Stimulated activated CD4-positive, alpha-beta T cell treated with anti-CD3 and anti-CD28 coated beads, Interleukin-1b, Interleukin-23, amount 100 ng/mL, for 48 hours (primary cell): ENCODE measurements at regions not wholly inside any gene's neighbourhood (a gene's known extent, or its start where the extent isn't known, plus 50 kb on each side); places are given as distances from the start of the nearest gene placed in this dataset.
"Not testable (repeated sequence)": the region's sequence is repeated elsewhere in the genome, so short reads cannot be mapped to it uniquely, and the experiment has no call there.

Source experiments
- DNase-seq: peaks from one replicate; pipeline ENCODE4 v3.0.0-alpha.2; 2020

DNA sequence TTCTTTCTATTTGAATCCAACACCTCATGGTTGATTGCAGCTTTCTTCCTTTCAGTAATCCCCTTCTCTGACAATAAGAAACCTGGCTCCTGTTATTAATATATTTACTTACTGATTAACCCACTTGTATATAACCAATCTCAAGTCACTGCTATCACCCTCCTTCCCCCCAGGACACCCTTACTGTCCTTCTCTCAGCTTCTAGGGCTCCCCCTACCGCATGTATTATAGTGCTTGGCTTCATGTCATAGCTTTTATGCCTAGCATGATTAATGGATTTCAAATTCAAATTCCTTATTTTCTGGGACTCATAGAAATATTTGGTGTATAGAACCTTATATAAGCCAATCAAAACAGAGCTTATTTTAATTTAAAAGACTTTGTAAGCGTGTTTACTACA, 75.7 kb upstream of the BNIP2 start:
- DNase-seq = no peak

GRCh38 chr15:59762558-59762957, 73.4 kb upstream of the BNIP2 start:
- DNase-seq = no peak

DNA sequence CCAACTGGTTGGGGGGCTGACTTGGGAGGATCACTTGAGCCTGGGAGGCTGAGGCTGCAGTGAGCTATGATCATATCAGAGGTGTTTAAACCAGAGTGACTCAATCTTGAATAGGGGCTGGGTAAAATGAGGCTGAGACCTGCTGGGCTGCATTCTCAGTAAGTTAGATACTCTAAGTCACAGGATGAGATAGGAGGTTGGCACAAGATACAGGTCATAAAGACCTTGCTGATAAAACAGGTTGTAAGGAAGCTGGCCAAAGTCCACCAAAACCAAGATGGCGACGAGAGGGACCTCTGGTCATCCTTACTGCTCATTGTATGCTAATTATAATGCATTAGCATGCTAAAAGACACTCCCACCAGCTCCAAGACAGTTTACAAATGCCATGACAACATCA, 71.1 kb upstream of the BNIP2 start:
- not testable (repeated sequence) for DNase-seq

GRCh38 chr15:59751552-59752413, 62.7 kb upstream of the BNIP2 start:
- no peak for DNase-seq

GRCh38 chr15:59746777-59747176, 57.7 kb upstream of the BNIP2 start:
- DNase-seq = no peak

- no peak for DNase-seq
Observed at GRCh38 chr15:59741274-59741906, 52.3 kb upstream of the BNIP2 start.

- DNase-seq = no peak
Observed at GRCh38 chr15:59739557-59740186, 50.6 kb upstream of the BNIP2 start.
